ENCODE measurements at regions not wholly inside any gene's neighbourhood (a gene's known extent, or its start where the extent isn't known, plus 50 kb on each side); places are given as distances from the start of the nearest gene placed in this dataset.
"Not testable (repeated sequence)": the region's sequence is repeated elsewhere in the genome, so short reads cannot be mapped to it uniquely, and the experiment has no call there.

- Histone ChIP-seq H3K4me1 (ENCODE audit: control insufficient read depth in 2 of 2, insufficient read depth in 2 of 2, low read length in 2 of 2) (no peaks in the 10 kb centered on the region), H3K36me3 (ENCODE audit: control insufficient read depth in 2 of 2, insufficient read depth in 2 of 2, low read length in 1 of 2) (no peaks in the 10 kb centered on the region), H3K27me3 (ENCODE audit: control insufficient read depth in 2 of 2, insufficient read depth in 1 of 2, low read length in 1 of 2) (no peaks in the 10 kb centered on the region), H3K4me3 (ENCODE audit: low read length in 2 of 2) (no peak overlapping the region), H3K27ac (ENCODE audit: low read depth in 1 of 2, low read length in 1 of 2) (no peak overlapping the region), H3K9me3 (ENCODE audit: control insufficient read depth in 2 of 2, insufficient read depth in 1 of 2, low read length in 1 of 2) (no peaks in the 10 kb centered on the region)
- 81% methylated on average over 1 of the region's 1 CpG for WGBS
- no peak for DNase-seq (ENCODE audit: low read depth in 6 of 9, low spot score in 9 of 9)
Measured at GRCh38 chr20:16848526-16848925, 100.4 kb downstream of the OTOR start.

DNA sequence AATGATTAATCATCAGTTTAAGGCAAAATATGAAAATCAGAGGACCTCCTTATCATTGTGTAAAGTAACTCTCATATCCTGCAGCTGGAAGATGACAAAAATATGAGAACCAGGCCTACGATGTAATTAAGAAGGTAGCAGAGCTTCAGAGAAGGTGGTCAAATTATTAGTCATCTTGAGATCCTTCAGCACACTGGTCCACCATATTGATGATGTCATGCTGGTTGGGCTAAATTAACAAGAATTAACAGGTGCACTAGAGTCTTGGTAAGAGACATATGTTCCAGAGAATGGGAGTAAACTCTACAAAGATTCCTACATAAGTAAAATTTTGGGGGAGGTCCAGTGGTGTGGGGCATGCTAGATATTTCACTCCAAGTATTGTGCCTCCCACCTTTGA lies 112.8 kb downstream of the OTOR start:
- WGBS: 93% methylated on average over 1 of the region's 1 CpG
- DNase-seq (ENCODE audit: low read depth in 6 of 9, low spot score in 9 of 9): no peak

DNA sequence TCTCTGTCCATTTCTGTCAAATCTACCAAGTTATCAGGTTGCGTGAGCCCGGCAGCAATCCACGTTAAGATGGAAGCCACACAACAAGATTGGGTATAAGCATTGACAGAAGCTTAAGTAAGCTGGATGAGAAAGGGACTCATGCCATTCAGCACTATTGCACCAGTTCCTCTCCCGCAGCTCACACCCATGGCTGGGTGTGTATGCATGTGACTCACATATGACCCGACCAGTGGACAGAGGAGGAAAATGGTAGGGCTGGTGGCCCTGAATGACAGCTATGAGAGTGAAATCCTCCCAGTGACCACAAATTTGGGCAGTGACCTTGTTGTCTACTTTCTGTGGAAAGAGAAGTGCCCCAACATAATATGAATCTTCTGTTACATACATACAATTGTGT lies 113.5 kb downstream of the OTOR start:
- Histone ChIP-seq H3K4me1 (ENCODE audit: control insufficient read depth in 2 of 2, insufficient read depth in 2 of 2, low read length in 2 of 2) (no peaks in the 10 kb centered on the region), H3K36me3 (ENCODE audit: control insufficient read depth in 2 of 2, insufficient read depth in 2 of 2, low read length in 1 of 2) (no peaks in the 10 kb centered on the region), H3K27ac (ENCODE audit: low read depth in 1 of 2, low read length in 1 of 2) (no peak overlapping the region), H3K27me3 (ENCODE audit: control insufficient read depth in 2 of 2, insufficient read depth in 1 of 2, low read length in 1 of 2) (no peaks in the 10 kb centered on the region), H3K9me3 (ENCODE audit: control insufficient read depth in 2 of 2, insufficient read depth in 1 of 2, low read length in 1 of 2) (peaks cover 0 to 1% of the 10 kb centered on the region in 2 donors), H3K4me3 (ENCODE audit: low read length in 2 of 2) (no peak overlapping the region)
- 97% methylated on average over 5 of the region's 5 CpGs for WGBS
- DNase-seq (ENCODE audit: low read depth in 6 of 9, low spot score in 9 of 9): no peak

More for the DNA sequence above, 112.8 kb downstream of the OTOR start:
- H3K27me3 ChIP-seq (ENCODE audit: control insufficient read depth in 2 of 2, insufficient read depth in 1 of 2, low read length in 1 of 2): no peaks in the 10 kb centered on the region
- no peaks in the 10 kb centered on the region for H3K4me1 ChIP-seq (ENCODE audit: control insufficient read depth in 2 of 2, insufficient read depth in 2 of 2, low read length in 2 of 2)
- H3K4me3 ChIP-seq (ENCODE audit: low read length in 2 of 2): no peak overlapping the region
- peaks cover 0 to 1% of the 10 kb centered on the region in 2 donors for H3K9me3 ChIP-seq (ENCODE audit: control insufficient read depth in 2 of 2, insufficient read depth in 1 of 2, low read length in 1 of 2)
- H3K27ac ChIP-seq (ENCODE audit: low read depth in 1 of 2, low read length in 1 of 2): no peak overlapping the region
- no peaks in the 10 kb centered on the region for H3K36me3 ChIP-seq (ENCODE audit: control insufficient read depth in 2 of 2, insufficient read depth in 2 of 2, low read length in 1 of 2)

DNA sequence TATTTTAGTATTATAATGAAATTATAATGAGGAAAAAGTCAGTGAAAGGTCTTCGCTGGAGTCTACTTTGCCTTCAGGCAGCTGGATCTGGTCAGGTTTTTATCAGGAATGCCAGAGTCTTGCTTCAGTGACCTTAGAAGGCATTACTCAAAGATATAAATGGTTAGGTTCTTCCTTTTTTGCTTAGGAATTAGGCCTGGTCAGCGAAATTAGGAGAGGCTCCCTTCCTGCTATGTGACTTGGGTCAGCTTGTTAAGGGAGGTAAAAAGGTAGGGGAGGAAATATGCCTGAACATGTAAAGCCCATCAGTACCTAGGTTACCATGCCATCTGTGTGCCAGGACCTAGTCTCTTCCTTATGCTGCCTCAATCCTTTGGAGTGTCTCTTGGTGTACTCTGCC lies 115.1 kb downstream of the OTOR start:
- Histone ChIP-seq H3K4me1 (ENCODE audit: control insufficient read depth in 2 of 2, insufficient read depth in 2 of 2, low read length in 2 of 2) (no peaks in the 10 kb centered on the region), H3K9me3 (ENCODE audit: control insufficient read depth in 2 of 2, insufficient read depth in 1 of 2, low read length in 1 of 2) (peaks cover 0 to 1% of the 10 kb centered on the region in 2 donors), H3K4me3 (ENCODE audit: low read length in 2 of 2) (no peak overlapping the region), H3K27ac (ENCODE audit: low read depth in 1 of 2, low read length in 1 of 2) (no peak overlapping the region), H3K36me3 (ENCODE audit: control insufficient read depth in 2 of 2, insufficient read depth in 2 of 2, low read length in 1 of 2) (no peaks in the 10 kb centered on the region), H3K27me3 (ENCODE audit: control insufficient read depth in 2 of 2, insufficient read depth in 1 of 2, low read length in 1 of 2) (no peaks in the 10 kb centered on the region)
- DNase-seq (ENCODE audit: low read depth in 6 of 9, low spot score in 9 of 9): no peak
- WGBS: 64% methylated on average over 2 of the region's 2 CpGs

DNA sequence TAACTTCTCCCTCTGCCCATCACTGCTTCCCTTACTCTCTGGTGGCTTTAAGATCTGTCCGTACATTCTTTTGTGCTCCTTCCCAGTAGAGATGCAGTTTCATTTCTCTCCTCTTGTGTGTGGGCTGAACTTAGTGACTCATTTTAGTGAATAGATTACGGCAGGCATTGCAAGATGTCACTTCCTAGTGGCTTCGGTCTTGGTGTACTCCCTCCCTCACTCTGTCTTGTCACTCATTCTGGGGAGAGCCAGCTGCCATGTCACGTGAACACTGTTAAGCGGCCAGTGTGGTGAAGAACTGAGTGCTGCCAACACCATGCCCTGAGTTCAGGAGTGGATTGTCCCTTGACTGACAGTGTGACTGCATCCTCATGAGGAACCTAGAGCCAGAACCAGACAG lies 115.9 kb downstream of the OTOR start:
- no peak for DNase-seq (ENCODE audit: low read depth in 6 of 9, low spot score in 9 of 9)
- WGBS: 90% methylated on average over 5 of the region's 5 CpGs
- H3K9me3 ChIP-seq (ENCODE audit: control insufficient read depth in 2 of 2, insufficient read depth in 1 of 2, low read length in 1 of 2): peaks cover 0 to 1% of the 10 kb centered on the region in 2 donors
- no peaks in the 10 kb centered on the region for H3K27me3 ChIP-seq (ENCODE audit: control insufficient read depth in 2 of 2, insufficient read depth in 1 of 2, low read length in 1 of 2)
- no peaks in the 10 kb centered on the region for H3K36me3 ChIP-seq (ENCODE audit: control insufficient read depth in 2 of 2, insufficient read depth in 2 of 2, low read length in 1 of 2)
- H3K27ac ChIP-seq (ENCODE audit: low read depth in 1 of 2, low read length in 1 of 2): no peak overlapping the region
- no peak overlapping the region for H3K4me3 ChIP-seq (ENCODE audit: low read length in 2 of 2)
- no peaks in the 10 kb centered on the region for H3K4me1 ChIP-seq (ENCODE audit: control insufficient read depth in 2 of 2, insufficient read depth in 2 of 2, low read length in 2 of 2)

GRCh38 chr20:16864963-16865362 lies 116.8 kb downstream of the OTOR start:
- Histone ChIP-seq H3K4me3 (ENCODE audit: low read length in 2 of 2) (no peak overlapping the region), H3K27ac (ENCODE audit: low read depth in 1 of 2, low read length in 1 of 2) (no peak overlapping the region), H3K27me3 (ENCODE audit: control insufficient read depth in 2 of 2, insufficient read depth in 1 of 2, low read length in 1 of 2) (no peaks in the 10 kb centered on the region), H3K4me1 (ENCODE audit: control insufficient read depth in 2 of 2, insufficient read depth in 2 of 2, low read length in 2 of 2) (no peaks in the 10 kb centered on the region), H3K9me3 (ENCODE audit: control insufficient read depth in 2 of 2, insufficient read depth in 1 of 2, low read length in 1 of 2) (peaks cover 0 to 1% of the 10 kb centered on the region in 2 donors), H3K36me3 (ENCODE audit: control insufficient read depth in 2 of 2, insufficient read depth in 2 of 2, low read length in 1 of 2) (no peaks in the 10 kb centered on the region)
- 71% methylated on average over 1 of the region's 1 CpG for WGBS
- DNase-seq (ENCODE audit: low read depth in 6 of 9, low spot score in 9 of 9): no peak

DNA sequence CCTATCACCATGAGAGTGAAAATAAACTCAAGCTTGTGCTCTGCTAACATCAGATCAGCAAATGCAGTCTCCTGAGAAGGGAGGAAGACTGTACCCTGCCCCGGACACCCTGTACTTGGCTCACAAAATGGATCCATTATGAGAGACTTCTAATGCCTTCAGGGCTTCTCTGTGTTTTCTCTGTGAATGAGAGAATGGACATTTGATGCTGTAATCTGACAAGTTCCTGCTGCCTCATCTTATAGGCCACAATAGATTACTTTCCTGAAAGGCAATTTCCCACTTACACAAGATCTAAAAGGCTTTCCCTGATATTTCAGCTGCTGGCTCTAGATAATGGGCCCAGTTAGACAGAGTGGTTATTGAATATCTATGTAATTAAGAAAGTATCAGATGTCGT lies 117.2 kb downstream of the OTOR start:
- 89% methylated on average over 2 of the region's 2 CpGs for WGBS
- peaks cover 0 to 1% of the 10 kb centered on the region in 2 donors for H3K9me3 ChIP-seq (ENCODE audit: control insufficient read depth in 2 of 2, insufficient read depth in 1 of 2, low read length in 1 of 2)
- H3K4me1 ChIP-seq (ENCODE audit: control insufficient read depth in 2 of 2, insufficient read depth in 2 of 2, low read length in 2 of 2): no peaks in the 10 kb centered on the region
- no peak overlapping the region for H3K27ac ChIP-seq (ENCODE audit: low read depth in 1 of 2, low read length in 1 of 2)
- no peaks in the 10 kb centered on the region for H3K36me3 ChIP-seq (ENCODE audit: control insufficient read depth in 2 of 2, insufficient read depth in 2 of 2, low read length in 1 of 2)
- no peak for DNase-seq (ENCODE audit: low read depth in 6 of 9, low spot score in 9 of 9)
- no peak overlapping the region for H3K4me3 ChIP-seq (ENCODE audit: low read length in 2 of 2)
- no peaks in the 10 kb centered on the region for H3K27me3 ChIP-seq (ENCODE audit: control insufficient read depth in 2 of 2, insufficient read depth in 1 of 2, low read length in 1 of 2)

DNA sequence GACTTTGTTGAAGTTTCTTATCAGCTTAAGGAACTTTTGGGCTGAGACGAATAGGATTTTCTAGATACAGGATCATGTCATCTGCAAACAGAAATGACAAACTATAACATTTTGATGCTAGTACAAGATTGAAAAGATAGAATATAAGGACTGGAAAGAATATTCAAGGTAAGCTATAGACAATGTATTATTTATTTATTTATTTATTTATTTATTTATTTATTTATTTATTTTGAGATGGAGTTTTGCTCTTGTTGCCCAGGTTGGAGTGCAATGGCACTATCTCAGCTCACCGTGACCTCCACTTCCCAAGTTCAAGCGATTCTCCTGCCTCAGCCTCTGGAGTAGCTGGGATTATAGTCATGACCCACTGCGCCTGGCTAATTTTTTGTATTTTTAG lies 125.0 kb downstream of the OTOR start:
- H3K36me3 ChIP-seq (ENCODE audit: control insufficient read depth in 2 of 2, insufficient read depth in 2 of 2, low read length in 1 of 2); H3K4me1 ChIP-seq (ENCODE audit: control insufficient read depth in 2 of 2, insufficient read depth in 2 of 2, low read length in 2 of 2); H3K9me3 ChIP-seq (ENCODE audit: control insufficient read depth in 2 of 2, insufficient read depth in 1 of 2, low read length in 1 of 2); H3K4me3 ChIP-seq (ENCODE audit: low read length in 2 of 2); H3K27ac ChIP-seq (ENCODE audit: low read depth in 1 of 2, low read length in 1 of 2); DNase-seq (ENCODE audit: low read depth in 6 of 9, low spot score in 9 of 9); H3K27me3 ChIP-seq (ENCODE audit: control insufficient read depth in 2 of 2, insufficient read depth in 1 of 2, low read length in 1 of 2): not testable (repeated sequence)
- WGBS: 97% methylated on average over 4 of the region's 4 CpGs

DNA sequence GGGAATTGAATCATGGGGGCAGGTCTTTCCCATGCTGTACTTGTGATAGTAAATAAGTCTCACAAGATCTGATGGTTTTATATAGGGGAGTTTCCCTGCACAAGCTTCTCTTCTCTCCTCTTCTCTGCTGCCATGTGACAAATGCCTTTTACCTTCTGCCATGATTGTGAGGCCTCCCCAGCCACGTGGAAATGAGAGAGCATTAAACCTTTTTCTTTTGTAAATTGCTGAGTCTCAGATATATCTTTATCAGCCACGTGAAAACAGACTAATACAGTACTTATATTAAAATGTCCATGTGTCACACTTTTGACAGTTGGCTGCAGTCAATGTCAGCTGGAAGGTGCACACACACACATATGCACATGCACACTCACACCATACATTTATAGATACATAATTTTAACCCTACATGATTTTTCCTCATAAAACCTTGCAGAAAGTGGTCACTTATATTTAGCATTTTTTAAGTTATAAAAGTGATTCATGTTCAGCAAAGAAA lies 128.9 kb downstream of the OTOR start:
- 60% methylated on average over 2 of the region's 2 CpGs for WGBS

GRCh38 chr20:16885746-16886145 lies 137.6 kb downstream of the OTOR start:
- Histone ChIP-seq H3K9me3 (ENCODE audit: control insufficient read depth in 2 of 2, insufficient read depth in 1 of 2, low read length in 1 of 2) (no peaks in the 10 kb centered on the region), H3K27me3 (ENCODE audit: control insufficient read depth in 2 of 2, insufficient read depth in 1 of 2, low read length in 1 of 2) (no peaks in the 10 kb centered on the region), H3K36me3 (ENCODE audit: control insufficient read depth in 2 of 2, insufficient read depth in 2 of 2, low read length in 1 of 2) (no peaks in the 10 kb centered on the region), H3K4me3 (ENCODE audit: low read length in 2 of 2) (no peak overlapping the region), H3K4me1 (ENCODE audit: control insufficient read depth in 2 of 2, insufficient read depth in 2 of 2, low read length in 2 of 2) (no peaks in the 10 kb centered on the region), H3K27ac (ENCODE audit: low read depth in 1 of 2, low read length in 1 of 2) (no peak overlapping the region)
- no peak for DNase-seq (ENCODE audit: low read depth in 6 of 9, low spot score in 9 of 9)

More for the DNA sequence above, 128.9 kb downstream of the OTOR start:
- Histone ChIP-seq H3K27me3 (ENCODE audit: control insufficient read depth in 2 of 2, insufficient read depth in 1 of 2, low read length in 1 of 2) (no peaks in the 10 kb centered on the region), H3K4me1 (ENCODE audit: control insufficient read depth in 2 of 2, insufficient read depth in 2 of 2, low read length in 2 of 2) (no peaks in the 10 kb centered on the region), H3K4me3 (ENCODE audit: low read length in 2 of 2) (no peak overlapping the region), H3K36me3 (ENCODE audit: control insufficient read depth in 2 of 2, insufficient read depth in 2 of 2, low read length in 1 of 2) (no peaks in the 10 kb centered on the region), H3K9me3 (ENCODE audit: control insufficient read depth in 2 of 2, insufficient read depth in 1 of 2, low read length in 1 of 2) (no peaks in the 10 kb centered on the region), H3K27ac (ENCODE audit: low read depth in 1 of 2, low read length in 1 of 2) (no peak overlapping the region)
- DNase-seq (ENCODE audit: low read depth in 6 of 9, low spot score in 9 of 9): no peak

Measured in thymus (tissue), 11 donors.